WTC11 (cell line): ENCODE measurements at regions not wholly inside any gene's neighbourhood (a gene's known extent, or its start where the extent isn't known, plus 50 kb on each side); places are given as distances from the start of the nearest gene placed in this dataset.
A peak's percentile ranks its signal among the peaks of the same experiment; 100 is the strongest.

Source experiments
- ATAC-seq: fragments of 200-7000 bp; cut with Tn5 transposase; 2 replicates; pipeline ENCODE4 v1.10.0; 2021; ENCODE audit warnings: mild to moderate bottlenecking, moderate library complexity
- CTCF ChIA-PET: fragments of 300-600 bp; sonication (Branson Sonifier 250); formaldehyde crosslinking; loops from one replicate; lab custom pipeline; 2021; ENCODE audit warnings: antibody characterized with exemption; lab: Charles Lee
- POLR2A ChIA-PET: fragments of 350-600 bp; sonication (Branson Sonifier 250); formaldehyde crosslinking; loops from one replicate; lab custom pipeline; 2021; ENCODE audit warnings: antibody characterized with exemption; lab: Charles Lee
- DNase-seq: peaks from one replicate; pipeline ENCODE4 v3.0.0; 2021; ENCODE audit warnings: low spot score
- H3K27ac Mint-ChIP-seq: 2 replicates; pipeline ENCODE4 v1.8.0; 2021; ENCODE audit warnings: mixed read lengths
- H3K27me3 Mint-ChIP-seq: 2 replicates; pipeline ENCODE4 v1.8.0; 2021; ENCODE audit warnings: low read depth, mild to moderate bottlenecking, moderate library complexity, mixed read lengths
- H3K36me3 Mint-ChIP-seq: 2 replicates; pipeline ENCODE4 v1.8.0; 2021; ENCODE audit warnings: mixed read lengths
- H3K4me1 Mint-ChIP-seq: 2 replicates; pipeline ENCODE4 v1.8.0; 2022; ENCODE audit warnings: mixed read lengths
- H3K4me3 Mint-ChIP-seq: 2 replicates; pipeline ENCODE4 v1.8.0; 2021; ENCODE audit warnings: mild to moderate bottlenecking, moderate library complexity, mixed read lengths
- H3K9me3 Mint-ChIP-seq: 2 replicates; pipeline ENCODE4 v1.8.0; 2021; ENCODE audit warnings: mixed read lengths
- GTF2I ChIP-seq: fragments of 250-450 bp; sonication (Bioruptor Pico); conservative IDR thresholded peaks from 2 replicates; pipeline ENCODE4 v1.4.0; 2021; ENCODE audit warnings: mild to moderate bottlenecking
- HMGA2 ChIP-seq: fragments of 250-450 bp; sonication (Bioruptor Pico); IDR thresholded peaks from 2 replicates; pipeline ENCODE4 v1.4.0; 2021; ENCODE audit warnings: mild to moderate bottlenecking, moderate library complexity
- MXD4 ChIP-seq: fragments of 250-450 bp; sonication (Bioruptor Pico); IDR thresholded peaks from 2 replicates; pipeline ENCODE4 v1.8.0; 2021; ENCODE audit warnings: mild to moderate bottlenecking, moderate library complexity, borderline replicate concordance
- MYBL2 ChIP-seq: sonication (generic); formaldehyde crosslinking; IDR thresholded peaks from 2 replicates; pipeline ENCODE4 v1.8.1; 2023; ENCODE audit warnings: mild to moderate bottlenecking, moderate library complexity, missing genetic modification reagents
- NFYB ChIP-seq: sonication (generic); formaldehyde crosslinking; conservative IDR thresholded peaks from 2 replicates; pipeline ENCODE4 v1.8.0; 2022; ENCODE audit warnings: low read depth, missing genetic modification reagents
- RELA ChIP-seq: sonication (generic); formaldehyde crosslinking; IDR thresholded peaks from 2 replicates; pipeline ENCODE4 v1.8.1; 2022; ENCODE audit warnings: missing genetic modification reagents, mild to moderate bottlenecking, borderline replicate concordance
- ZNF121 ChIP-seq: sonication (generic); formaldehyde crosslinking; IDR thresholded peaks from 2 replicates; pipeline ENCODE4 v1.8.0; 2023; ENCODE audit warnings: missing genetic modification reagents
- ZNF232 ChIP-seq: sonication (generic); formaldehyde crosslinking; IDR thresholded peaks from 2 replicates; pipeline ENCODE4 v1.8.0; 2022; ENCODE audit warnings: mild to moderate bottlenecking, missing genetic modification reagents
- ZNF317 ChIP-seq: sonication (generic); formaldehyde crosslinking; IDR thresholded peaks from 2 replicates; pipeline ENCODE4 v1.8.1; 2023; ENCODE audit warnings: low read depth, mild to moderate bottlenecking, moderate library complexity, missing genetic modification reagents, borderline replicate concordance
- ZNF416 ChIP-seq: fragments of 250-450 bp; sonication (Bioruptor Pico); IDR thresholded peaks from 2 replicates; pipeline ENCODE4 v1.9.0; 2021; ENCODE audit warnings: mild to moderate bottlenecking, inconsistent platforms
- TF ChIP-seq, protein P1 (sequence below): sonication (generic); formaldehyde crosslinking; IDR thresholded peaks from 2 replicates; pipeline ENCODE4 v1.8.1; 2023; ENCODE audit warnings: mild to moderate bottlenecking, missing genetic modification reagents, moderate library complexity
- TF ChIP-seq, protein P2 (sequence below): sonication (generic); formaldehyde crosslinking; IDR thresholded peaks from 2 replicates; pipeline ENCODE4 v1.8.1; 2023; ENCODE audit warnings: mild to moderate bottlenecking, missing genetic modification reagents
- TF ChIP-seq, protein P3 (sequence below): sonication (generic); formaldehyde crosslinking; IDR thresholded peaks from 2 replicates; pipeline ENCODE4 v1.8.0; 2023; ENCODE audit warnings: missing genetic modification reagents, mild to moderate bottlenecking, borderline replicate concordance
- TF ChIP-seq, protein P4 (sequence below): fragments of 200-600 bp; IDR thresholded peaks from 2 replicates; pipeline ENCODE4 v1.8.0; 2022; ENCODE audit warnings: antibody characterized with exemption
- TF ChIP-seq, protein P5 (sequence below): sonication (generic); formaldehyde crosslinking; IDR thresholded peaks from 2 replicates; pipeline ENCODE4 v1.8.1; 2022; ENCODE audit warnings: mild to moderate bottlenecking, missing genetic modification reagents, moderate library complexity, borderline replicate concordance
- TF ChIP-seq, protein P6 (sequence below): fragments of 250-450 bp; sonication (Bioruptor Pico); conservative IDR thresholded peaks from 2 replicates; pipeline ENCODE4 v1.9.0; 2021; ENCODE audit warnings: mild to moderate bottlenecking

DNA sequence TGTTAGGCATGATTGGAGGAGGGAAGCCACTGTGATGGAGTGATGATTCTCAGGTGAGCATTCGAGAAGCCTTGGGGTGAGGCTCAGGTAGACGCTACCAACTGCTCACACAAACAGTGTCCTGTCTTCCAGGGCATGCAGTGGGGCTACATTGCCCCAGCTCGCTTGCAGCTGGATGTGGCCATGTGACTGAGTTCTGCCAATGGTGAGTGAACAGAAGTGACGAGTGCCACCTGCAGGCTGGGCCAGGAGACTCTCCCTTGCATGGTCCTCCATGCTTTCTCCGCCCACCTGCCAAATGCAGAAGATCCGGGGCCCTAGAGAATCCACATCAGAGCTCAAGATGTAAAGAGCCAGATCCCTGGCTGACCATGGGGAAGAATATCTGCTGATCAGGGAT lies 195.9 kb downstream of the BCR start (continued):
- TF ChIP-seq RELA (CRISPR knock-in tag) (no peak), NFYB (CRISPR knock-in tag) (peak; percentile 66)
- TF ChIP-seq, protein P1, sequence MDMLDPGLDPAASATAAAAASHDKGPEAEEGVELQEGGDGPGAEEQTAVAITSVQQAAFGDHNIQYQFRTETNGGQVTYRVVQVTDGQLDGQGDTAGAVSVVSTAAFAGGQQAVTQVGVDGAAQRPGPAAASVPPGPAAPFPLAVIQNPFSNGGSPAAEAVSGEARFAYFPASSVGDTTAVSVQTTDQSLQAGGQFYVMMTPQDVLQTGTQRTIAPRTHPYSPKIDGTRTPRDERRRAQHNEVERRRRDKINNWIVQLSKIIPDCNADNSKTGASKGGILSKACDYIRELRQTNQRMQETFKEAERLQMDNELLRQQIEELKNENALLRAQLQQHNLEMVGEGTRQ (CRISPR knock-in tag): peak; percentile 93

DNA sequence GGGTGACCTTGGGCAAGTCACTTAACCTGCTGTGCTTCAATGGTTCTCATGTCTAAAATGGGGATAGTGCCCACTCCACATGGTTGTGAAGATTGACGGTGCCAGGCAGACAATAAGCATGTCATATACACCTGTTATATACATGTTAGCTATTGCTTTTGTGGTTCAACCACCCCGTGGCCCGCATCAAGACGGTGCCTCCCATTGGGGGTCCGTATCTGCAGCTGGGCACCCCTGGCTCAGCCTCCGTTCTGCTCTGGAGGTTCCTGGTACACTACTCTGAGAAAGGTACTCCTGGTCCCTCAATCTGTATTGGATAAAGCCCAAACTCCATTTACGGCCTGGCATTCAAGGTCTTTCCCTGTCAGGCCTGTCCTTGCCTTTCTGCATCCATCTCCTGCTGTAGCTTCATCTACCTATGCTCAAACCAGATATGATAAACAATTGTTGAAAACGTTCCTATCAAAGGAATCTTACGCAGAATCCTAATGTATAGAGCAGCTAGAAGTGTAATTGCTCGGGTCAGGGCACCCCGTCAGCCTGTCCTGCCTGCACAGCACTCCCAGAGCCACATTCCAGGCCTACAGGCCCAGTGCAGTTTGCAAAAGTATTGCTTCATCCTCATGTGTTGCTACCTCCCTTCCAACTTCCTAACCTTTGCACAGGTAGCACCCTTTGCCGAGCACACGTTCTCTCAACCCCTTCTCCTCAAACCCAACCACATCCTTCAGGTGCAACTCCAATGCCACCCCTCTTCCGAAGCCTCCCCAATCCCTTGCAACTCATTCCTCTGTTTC lies 194.9 kb downstream of the BCR start:
- TF ChIP-seq HMGA2 (CRISPR knock-in tag) (no peak), ZNF317 (CRISPR knock-in tag) (no peak), GTF2I (CRISPR knock-in tag) (no peak), MXD4 (CRISPR knock-in tag) (no peak), ZNF121 (no peak), ZNF416 (CRISPR knock-in tag) (no peak), ZNF232 (CRISPR knock-in tag) (no peak), MYBL2 (CRISPR knock-in tag) (no peak), NFYB (CRISPR knock-in tag) (no peak)
- TF ChIP-seq, protein P2, sequence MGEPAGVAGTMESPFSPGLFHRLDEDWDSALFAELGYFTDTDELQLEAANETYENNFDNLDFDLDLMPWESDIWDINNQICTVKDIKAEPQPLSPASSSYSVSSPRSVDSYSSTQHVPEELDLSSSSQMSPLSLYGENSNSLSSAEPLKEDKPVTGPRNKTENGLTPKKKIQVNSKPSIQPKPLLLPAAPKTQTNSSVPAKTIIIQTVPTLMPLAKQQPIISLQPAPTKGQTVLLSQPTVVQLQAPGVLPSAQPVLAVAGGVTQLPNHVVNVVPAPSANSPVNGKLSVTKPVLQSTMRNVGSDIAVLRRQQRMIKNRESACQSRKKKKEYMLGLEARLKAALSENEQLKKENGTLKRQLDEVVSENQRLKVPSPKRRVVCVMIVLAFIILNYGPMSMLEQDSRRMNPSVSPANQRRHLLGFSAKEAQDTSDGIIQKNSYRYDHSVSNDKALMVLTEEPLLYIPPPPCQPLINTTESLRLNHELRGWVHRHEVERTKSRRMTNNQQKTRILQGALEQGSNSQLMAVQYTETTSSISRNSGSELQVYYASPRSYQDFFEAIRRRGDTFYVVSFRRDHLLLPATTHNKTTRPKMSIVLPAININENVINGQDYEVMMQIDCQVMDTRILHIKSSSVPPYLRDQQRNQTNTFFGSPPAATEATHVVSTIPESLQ (CRISPR knock-in tag): no peak
- TF ChIP-seq, protein P3, sequence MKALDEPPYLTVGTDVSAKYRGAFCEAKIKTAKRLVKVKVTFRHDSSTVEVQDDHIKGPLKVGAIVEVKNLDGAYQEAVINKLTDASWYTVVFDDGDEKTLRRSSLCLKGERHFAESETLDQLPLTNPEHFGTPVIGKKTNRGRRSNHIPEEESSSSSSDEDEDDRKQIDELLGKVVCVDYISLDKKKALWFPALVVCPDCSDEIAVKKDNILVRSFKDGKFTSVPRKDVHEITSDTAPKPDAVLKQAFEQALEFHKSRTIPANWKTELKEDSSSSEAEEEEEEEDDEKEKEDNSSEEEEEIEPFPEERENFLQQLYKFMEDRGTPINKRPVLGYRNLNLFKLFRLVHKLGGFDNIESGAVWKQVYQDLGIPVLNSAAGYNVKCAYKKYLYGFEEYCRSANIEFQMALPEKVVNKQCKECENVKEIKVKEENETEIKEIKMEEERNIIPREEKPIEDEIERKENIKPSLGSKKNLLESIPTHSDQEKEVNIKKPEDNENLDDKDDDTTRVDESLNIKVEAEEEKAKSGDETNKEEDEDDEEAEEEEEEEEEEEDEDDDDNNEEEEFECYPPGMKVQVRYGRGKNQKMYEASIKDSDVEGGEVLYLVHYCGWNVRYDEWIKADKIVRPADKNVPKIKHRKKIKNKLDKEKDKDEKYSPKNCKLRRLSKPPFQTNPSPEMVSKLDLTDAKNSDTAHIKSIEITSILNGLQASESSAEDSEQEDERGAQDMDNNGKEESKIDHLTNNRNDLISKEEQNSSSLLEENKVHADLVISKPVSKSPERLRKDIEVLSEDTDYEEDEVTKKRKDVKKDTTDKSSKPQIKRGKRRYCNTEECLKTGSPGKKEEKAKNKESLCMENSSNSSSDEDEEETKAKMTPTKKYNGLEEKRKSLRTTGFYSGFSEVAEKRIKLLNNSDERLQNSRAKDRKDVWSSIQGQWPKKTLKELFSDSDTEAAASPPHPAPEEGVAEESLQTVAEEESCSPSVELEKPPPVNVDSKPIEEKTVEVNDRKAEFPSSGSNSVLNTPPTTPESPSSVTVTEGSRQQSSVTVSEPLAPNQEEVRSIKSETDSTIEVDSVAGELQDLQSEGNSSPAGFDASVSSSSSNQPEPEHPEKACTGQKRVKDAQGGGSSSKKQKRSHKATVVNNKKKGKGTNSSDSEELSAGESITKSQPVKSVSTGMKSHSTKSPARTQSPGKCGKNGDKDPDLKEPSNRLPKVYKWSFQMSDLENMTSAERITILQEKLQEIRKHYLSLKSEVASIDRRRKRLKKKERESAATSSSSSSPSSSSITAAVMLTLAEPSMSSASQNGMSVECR (CRISPR knock-in tag): no peak
- TF ChIP-seq, protein P4, sequence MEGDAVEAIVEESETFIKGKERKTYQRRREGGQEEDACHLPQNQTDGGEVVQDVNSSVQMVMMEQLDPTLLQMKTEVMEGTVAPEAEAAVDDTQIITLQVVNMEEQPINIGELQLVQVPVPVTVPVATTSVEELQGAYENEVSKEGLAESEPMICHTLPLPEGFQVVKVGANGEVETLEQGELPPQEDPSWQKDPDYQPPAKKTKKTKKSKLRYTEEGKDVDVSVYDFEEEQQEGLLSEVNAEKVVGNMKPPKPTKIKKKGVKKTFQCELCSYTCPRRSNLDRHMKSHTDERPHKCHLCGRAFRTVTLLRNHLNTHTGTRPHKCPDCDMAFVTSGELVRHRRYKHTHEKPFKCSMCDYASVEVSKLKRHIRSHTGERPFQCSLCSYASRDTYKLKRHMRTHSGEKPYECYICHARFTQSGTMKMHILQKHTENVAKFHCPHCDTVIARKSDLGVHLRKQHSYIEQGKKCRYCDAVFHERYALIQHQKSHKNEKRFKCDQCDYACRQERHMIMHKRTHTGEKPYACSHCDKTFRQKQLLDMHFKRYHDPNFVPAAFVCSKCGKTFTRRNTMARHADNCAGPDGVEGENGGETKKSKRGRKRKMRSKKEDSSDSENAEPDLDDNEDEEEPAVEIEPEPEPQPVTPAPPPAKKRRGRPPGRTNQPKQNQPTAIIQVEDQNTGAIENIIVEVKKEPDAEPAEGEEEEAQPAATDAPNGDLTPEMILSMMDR: no peak
- TF ChIP-seq, protein P5, sequence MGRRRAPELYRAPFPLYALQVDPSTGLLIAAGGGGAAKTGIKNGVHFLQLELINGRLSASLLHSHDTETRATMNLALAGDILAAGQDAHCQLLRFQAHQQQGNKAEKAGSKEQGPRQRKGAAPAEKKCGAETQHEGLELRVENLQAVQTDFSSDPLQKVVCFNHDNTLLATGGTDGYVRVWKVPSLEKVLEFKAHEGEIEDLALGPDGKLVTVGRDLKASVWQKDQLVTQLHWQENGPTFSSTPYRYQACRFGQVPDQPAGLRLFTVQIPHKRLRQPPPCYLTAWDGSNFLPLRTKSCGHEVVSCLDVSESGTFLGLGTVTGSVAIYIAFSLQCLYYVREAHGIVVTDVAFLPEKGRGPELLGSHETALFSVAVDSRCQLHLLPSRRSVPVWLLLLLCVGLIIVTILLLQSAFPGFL (CRISPR knock-in tag): no peak
- TF ChIP-seq, protein P6, sequence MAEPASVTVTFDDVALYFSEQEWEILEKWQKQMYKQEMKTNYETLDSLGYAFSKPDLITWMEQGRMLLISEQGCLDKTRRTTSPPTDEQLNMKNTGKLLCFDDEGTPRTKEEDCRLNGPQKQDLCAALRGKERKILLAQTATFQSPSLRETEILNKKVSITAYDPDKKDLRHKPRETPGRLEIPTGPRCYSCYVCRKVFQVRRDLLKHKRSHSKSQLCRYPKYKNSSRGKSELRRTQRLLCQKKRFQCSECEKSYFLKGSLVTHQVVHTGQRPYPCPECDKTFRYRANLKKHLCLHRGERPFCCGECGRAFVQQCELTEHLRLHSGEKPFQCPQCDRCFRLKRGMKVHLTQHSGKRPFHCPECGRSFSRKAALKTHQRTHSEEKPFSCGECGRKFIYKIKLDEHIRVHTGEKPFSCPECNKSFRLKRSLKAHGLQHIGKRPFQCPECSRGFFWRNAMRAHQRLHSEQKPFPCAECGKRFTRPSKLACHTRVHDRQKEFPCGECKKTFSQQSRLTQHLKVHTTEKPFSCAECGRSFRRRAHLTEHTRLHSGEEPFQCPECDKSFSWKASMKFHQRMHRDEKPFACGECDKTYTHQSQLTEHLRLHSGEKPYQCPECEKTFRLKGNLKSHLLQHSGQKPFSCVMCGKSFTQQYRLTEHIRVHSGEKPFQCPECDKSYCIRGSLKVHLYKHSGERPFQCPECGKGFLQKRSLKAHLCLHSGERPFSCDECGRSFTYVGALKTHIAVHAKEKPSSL (CRISPR knock-in tag): no peak
- Mint-ChIP-seq H3K9me3 (no peaks in the 10 kb centered on the region), H3K4me1 (no peaks in the 10 kb centered on the region), H3K36me3 (no peaks in the 10 kb centered on the region), H3K27ac (no peak overlapping the region), H3K27me3 (peaks cover 66% of the 10 kb centered on the region), H3K4me3 (no peak overlapping the region)
- ChIA-PET POLR2A (no interaction called here), CTCF (interaction anchor here (1.4 to 4.7 kb wide), 4 partner anchors 10 to 416 kb away, joined by 4 to 41 read pairs (median 5); no protein-coding TSS in a partner anchor)
- no peak for DNase-seq
- ATAC-seq: no peak
